Left cardiac atrium (tissue), 4 donors: ENCODE measurements at regions not wholly inside any gene's neighbourhood (a gene's known extent, or its start where the extent isn't known, plus 50 kb on each side); places are given as distances from the start of the nearest gene placed in this dataset.

Experiments used
- ATAC-seq, 2 donors: fragments of 200-7000 bp; cut with Tn5 transposase; one replicate each; pipeline ENCODE4 v1.9.1; 2020; ENCODE audit warnings: mild to moderate bottlenecking in 2 of 2, moderate library complexity in 2 of 2
- DNase-seq: peaks from one replicate; pipeline ENCODE4 v3.0.0-alpha.2; 2020
- intact Hi-C, 2 donors: fragments of 100-400 bp; cut with DNase I; formaldehyde crosslinking; loops; one replicate each; pipeline versions ENCODE4 v1.14.1 to v1.15.1; 2022 to 2023
- donor health status: DM: no; HTN: yes; CAD: no.
- donor health status: DM: no; HTN: yes; CAD: no; lungs with severe emphysema.
- donor health status: DM: yes; HTN: yes; CAD: no.
- donor health status: Dilated cardiomyopathy.

- ATAC-seq (no peak), DNase-seq (no peak)
- intact Hi-C loops, result no loop called here
These were observed 360.3 kb upstream of the TBL1XR1 start for GRCh38 chr3:177557548-177557947.

GRCh38 chr3:177561365-177561764, 364.1 kb upstream of the TBL1XR1 start:
- ATAC-seq, result no peak

DNA sequence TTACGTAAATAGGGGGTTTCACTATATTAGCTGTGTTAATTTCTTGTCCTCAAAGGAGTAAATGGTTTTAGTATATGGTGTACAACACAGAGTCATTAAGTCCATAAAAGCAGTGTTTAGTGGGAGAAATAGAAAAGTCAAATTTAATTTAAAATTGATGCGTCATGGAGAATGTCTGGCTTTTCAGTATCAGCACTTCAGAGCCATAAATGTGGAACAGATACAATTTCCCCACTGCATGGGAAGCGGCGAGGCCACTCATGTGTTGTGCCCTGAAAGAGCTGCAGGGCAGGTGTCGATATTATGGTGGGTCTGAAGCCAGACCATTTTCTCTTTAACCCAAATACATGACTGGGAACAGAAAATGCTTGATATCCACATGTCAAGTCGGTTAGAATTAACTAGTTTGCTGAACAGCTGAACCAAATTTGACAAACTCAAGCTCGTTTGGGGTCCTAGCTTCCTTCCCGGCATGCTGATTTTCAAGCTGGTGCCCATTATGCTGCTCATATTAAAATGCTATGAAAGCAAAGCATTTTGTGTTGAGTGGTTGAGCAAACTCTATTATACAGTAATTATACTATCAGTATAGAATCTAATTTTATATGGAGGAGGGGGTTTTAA, 364.6 kb upstream of the TBL1XR1 start:
- intact Hi-C loops, result no loop called here
- ATAC-seq (no peak), DNase-seq (no peak)

More at GRCh38 chr3:177561365-177561764, 364.1 kb upstream of the TBL1XR1 start:
- DNase-seq, result no peak
- intact Hi-C loops, result no loop called here

DNA sequence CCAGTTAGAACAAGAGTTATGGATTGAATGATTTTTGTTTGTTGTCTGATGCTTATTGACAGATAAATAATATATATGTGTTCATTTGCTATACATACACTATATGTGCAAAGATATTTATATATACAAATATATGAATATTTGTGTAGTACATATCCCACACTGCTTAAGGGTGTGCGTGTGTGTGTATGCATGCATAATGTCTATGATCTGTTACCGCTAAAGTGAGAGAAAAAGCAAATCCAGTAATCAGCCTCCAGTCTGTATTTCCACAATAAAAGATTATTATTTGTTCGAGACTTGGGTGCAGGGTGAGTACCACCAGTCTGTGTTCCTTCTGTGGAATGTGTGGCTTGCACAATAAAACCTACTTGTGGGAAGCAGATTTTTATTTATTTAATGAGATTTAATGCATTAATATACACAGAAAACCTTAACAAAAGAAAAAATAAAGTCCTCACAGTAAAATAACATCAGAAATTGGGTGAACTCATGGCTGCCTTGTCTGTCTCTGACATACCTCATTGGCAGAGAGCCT, 366.0 kb upstream of the TBL1XR1 start:
- intact Hi-C loops, result no loop called here
- ATAC-seq (no peak), DNase-seq (no peak)

DNA sequence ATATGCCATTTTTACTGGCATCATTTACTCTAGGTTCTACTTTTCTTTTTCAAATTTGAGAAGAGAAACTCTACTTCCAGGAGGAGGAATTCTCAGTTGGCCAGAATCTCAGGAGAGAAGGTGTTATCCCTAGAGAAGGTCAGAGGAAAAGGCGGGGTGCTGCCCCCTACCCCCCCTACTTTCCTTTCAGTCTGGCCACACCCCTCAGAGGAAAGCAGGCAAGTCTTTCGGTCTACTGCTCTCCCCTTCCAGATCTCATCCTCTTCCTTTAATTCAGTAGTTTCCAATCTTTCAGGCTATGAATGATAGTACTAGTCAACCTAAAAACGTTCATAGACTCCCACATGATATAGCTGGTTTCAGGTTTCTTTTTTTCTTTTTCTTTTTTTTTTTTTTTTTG, 366.5 kb upstream of the TBL1XR1 start:
- peak; percentile 30 to 92 for ATAC-seq
- intact Hi-C loops, result no loop called here
- DNase-seq, result no peak

DNA sequence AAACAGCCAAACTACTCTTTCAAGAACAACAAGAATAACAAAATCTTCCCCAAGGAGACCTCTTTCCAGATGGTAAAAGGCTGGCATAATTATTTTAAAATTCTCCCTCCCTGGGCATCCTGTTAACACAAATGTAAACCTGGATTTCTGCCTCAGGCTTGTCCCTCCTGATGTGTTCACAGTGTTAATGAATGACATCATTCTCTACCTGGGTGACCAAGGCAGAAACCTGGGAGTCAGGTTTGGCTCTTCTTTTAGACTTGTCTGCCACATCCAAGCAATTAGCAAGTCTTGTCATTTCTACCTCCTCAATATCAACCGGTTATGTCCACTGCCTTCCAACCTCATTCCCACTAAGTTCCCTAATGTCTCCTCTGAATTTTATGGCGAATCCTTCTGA, 368.7 kb upstream of the TBL1XR1 start:
- intact Hi-C loops, result no loop called here
- ATAC-seq (no peak), DNase-seq (no peak)

GRCh38 chr3:177567833-177568232, 370.6 kb upstream of the TBL1XR1 start:
- ATAC-seq (no peak), DNase-seq (no peak)
- intact Hi-C loops, result no loop called here

DNA sequence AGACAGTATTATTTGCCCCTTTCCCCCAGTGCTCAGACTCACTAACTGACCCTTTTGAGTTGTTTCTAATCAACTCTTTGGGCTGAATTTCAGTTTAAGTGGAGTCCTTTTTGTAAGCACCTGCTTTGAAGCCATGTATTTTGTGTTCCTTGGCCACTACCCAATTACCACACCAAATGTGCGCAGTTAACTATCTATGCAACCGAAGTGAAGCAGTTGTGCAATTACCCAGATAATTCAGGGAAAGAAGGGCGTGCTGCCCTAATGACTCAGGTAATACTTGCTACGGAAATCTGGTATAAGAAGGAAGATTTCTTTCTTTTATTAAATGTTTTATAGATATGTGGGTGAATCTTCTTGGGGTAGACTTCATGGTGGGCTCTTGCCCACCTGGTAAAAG, 371.9 kb upstream of the TBL1XR1 start:
- ATAC-seq (peak in 1 of 2 donors; percentile 71), DNase-seq (no peak)
- intact Hi-C loops, result no loop called here

DNA sequence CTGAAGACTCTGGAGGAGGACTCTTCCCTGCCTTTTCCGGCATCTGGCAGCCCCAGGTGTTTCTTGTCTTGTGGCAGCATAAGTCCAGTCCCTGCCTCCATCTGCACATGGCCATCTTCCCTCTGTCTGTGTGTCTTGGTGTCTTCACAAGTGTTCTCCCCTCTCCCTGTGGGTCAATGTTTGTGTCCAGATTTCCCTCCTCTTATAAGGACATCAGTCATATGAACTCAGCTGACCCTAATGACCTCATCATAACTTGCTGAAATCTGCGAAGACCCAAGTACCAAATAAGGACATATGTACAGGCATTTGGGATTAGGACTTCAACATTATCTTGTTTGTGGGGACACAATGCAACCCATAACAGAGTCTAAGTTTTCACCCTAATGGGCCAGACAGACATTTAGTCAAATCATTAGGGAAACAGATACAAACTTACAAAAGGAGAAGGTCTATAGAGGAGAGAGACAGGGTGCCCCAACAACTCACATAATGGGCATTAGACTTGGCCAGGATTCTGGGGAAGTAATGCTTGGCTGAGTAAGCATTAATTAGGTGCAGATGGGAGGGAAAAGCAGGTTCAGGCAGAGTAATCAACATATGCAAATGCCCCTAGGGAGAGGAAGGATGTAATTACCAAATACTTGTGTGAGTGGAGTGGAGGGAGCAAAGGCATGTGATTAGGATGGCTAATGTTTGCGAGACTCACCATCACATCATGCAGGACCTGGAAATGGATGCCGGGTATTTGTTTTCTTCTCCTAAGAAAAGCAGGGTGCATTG, 372.8 kb upstream of the TBL1XR1 start:
- ATAC-seq, result no peak
- no peak for DNase-seq
- intact Hi-C loops, result no loop called here

- intact Hi-C loops, result no loop called here
- ATAC-seq (no peak), DNase-seq (no peak)
These were observed 374.1 kb upstream of the TBL1XR1 start for GRCh38 chr3:177571271-177571943.

DNA sequence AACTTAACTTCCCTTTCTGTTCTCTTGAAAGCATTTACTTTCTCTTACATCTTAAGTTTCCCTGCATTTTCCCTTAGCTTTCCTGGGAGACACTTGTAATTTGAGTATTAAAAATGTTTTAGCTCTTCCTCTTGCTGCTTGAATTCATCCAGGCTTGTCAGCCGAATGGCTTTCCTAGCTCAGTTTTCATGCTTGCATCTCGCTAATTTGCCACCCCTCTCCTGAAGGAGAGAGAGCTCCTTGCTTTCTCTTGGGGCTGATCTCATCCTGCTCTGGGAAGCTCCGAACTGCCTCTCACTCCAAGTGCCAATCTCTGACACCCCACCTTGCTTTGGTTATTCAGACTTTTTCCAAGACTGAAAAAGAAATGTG, 374.6 kb upstream of the TBL1XR1 start:
- DNase-seq (no peak), ATAC-seq (no peak)
- intact Hi-C loops, result no loop called here

- ATAC-seq (peak; percentile 83 to 96), DNase-seq (peak; percentile 67)
- intact Hi-C loops, result no loop called here
These were observed 377.1 kb upstream of the TBL1XR1 start for GRCh38 chr3:177574222-177574856.

DNA sequence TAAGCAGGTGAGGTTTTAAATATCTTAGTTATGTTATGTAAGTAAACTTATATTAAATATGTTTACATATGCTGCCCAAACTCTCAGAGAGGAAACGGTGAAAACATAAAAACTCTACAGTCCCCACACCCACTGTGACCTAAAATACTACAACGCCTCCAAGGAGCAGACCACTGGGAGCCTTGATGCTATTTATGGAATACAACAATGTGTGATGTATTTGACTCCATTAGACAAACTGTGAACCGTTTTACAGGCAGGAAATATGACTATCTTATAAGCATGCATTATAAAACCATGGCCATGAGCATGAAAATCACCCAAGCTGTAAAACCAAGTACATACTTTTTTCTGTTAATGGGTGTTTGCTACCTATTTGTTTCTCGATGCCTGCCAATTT, 379.5 kb upstream of the TBL1XR1 start:
- intact Hi-C loops, result no loop called here
- ATAC-seq (peak in 1 of 2 donors; percentile 45), DNase-seq (no peak)

DNA sequence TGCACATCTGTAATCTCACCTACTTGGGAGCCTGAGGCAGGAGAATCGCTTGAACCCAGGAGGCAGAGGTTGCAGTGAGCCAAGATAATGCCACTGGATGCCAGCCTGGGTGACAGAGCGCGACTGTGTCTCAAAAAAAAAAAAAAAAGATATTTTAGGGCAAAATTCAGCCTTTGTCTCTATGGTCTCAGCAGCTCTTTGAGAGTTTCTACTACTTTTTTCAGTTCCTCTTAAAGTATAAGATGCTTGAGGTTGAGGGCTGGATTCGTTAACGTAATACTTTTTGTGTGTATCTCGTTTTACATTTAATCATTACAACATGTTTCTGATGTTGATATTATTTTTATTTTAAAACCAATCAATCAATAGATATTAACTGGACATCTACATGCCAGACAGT, 381.2 kb upstream of the TBL1XR1 start:
- DNase-seq, result no peak
- no peak for ATAC-seq
- intact Hi-C loops, result no loop called here

DNA sequence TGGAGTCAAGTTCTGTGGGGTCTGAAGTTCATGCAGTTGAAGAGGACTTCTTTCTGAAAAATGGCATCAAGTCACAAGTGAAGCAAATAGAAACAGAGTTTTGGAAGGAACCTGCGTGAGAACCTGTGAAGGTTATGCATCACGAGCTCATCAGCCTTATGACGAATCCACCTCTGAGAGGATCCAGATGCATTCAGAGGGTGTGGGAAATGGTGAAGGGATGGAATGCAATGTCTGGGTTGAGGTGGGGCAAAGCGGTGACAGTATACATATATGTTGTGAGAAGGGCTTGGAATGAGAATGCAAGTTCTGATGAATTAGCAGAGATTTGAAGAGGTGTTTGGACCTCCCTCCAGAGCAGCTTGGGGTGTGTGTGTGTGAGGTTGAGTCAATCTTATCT, 382.1 kb upstream of the TBL1XR1 start:
- DNase-seq (no peak), ATAC-seq (no peak)
- intact Hi-C loops, result no loop called here

- DNase-seq (no peak), ATAC-seq (no peak)
- intact Hi-C loops, result no loop called here
These were observed 383.2 kb upstream of the TBL1XR1 start for GRCh38 chr3:177580437-177580836.

GRCh38 chr3:177585271-177585670, 388.0 kb upstream of the TBL1XR1 start:
- intact Hi-C loops, result no loop called here

DNA sequence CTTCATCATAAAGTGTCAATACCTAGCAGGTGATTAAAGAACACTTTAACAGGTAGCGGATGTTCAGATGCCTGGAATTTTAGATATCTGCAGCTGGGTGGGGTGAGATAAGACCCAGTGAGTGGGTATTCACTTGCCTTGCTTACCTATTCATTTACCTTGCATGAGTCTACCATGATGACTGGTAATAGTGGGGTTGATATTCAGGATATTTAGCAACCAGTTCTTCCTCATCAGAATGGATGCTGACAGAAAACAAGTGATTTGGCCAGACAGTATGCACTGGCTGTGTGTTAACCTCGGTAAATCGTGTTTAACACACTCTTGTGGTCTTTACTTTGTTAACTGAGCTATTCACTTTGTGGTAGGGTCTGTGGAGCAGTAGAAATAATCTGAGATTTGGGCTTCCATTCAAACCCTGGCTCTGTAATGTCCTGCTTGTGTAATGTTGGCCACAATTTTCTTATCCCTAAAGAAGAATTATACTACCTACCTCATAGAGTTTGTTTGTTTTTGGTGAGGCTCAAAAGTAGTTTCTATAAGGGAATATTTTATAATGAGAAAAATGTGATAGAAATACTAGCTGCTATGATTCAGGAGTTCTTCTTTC, 391.9 kb upstream of the TBL1XR1 start:
- intact Hi-C loops, result no loop called here
- no peak for ATAC-seq
- DNase-seq, result no peak

More at GRCh38 chr3:177585271-177585670, 388.0 kb upstream of the TBL1XR1 start:
- no peak for DNase-seq
- no peak for ATAC-seq

DNA sequence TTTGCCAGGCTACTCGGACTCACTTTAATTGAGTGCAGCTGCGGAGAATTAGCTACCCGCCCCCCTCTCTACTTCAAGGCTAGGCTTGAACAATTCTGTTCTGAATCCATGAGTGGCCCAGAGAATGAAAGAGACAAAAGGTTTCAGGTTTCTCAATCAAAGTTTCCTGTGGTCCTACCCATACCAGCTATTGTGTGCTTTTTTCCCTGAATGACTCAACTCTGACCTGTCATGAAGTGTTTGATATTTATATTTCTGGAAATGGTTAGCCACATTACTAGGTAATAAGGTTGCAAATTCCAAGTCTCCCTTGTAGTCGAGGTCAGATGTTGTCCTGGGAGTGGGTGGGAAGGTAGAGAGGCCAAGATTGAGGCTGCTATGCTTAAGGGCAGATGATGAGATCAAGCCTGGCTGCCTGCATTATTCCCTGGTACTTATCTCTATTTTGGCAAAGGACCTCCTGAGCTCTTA, 392.7 kb upstream of the TBL1XR1 start:
- intact Hi-C loops, result loop anchor here in 1 of 2 donors (10.0 kb wide), 1 partner anchor 225 kb away; no protein-coding TSS in a partner anchor
- DNase-seq (peak; percentile 31), ATAC-seq (peak in 1 of 2 donors; percentile 55)
